ENCODE measurements at regions not wholly inside any gene's neighbourhood (a gene's known extent, or its start where the extent isn't known, plus 50 kb on each side); places are given as distances from the start of the nearest gene placed in this dataset.

DNA sequence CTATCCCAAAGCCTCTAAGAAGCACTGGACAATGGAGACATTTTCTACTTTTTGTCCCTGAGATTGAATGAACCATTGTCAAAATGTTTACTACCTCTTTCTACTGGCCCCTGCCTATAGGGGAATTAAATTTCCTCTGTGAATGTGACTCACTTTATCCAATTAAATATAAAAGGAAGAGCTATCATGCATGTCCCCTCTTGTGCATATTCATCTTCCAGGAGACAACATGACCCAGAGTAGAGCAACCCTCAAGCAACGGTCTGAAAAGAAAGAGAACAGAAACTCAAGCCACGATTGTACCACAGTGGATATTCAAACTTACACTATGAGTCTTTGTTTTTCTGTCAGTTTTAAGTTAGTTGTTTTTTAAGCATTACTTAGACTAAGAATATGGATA lies 938.4 kb upstream of the ATXN7L3B start:
- no peak for TF ChIP-seq HDAC6 (IDR thresholded peaks at IDR 0.05; ENCODE audit: low read depth, low read length)
- no peak for TF ChIP-seq EP300 (IDR thresholded peaks at IDR 0.05; ENCODE audit: borderline replicate concordance in 1 of 2, low read depth in 2 of 2, low read length in 2 of 2)
- TF ChIP-seq, protein P1, sequence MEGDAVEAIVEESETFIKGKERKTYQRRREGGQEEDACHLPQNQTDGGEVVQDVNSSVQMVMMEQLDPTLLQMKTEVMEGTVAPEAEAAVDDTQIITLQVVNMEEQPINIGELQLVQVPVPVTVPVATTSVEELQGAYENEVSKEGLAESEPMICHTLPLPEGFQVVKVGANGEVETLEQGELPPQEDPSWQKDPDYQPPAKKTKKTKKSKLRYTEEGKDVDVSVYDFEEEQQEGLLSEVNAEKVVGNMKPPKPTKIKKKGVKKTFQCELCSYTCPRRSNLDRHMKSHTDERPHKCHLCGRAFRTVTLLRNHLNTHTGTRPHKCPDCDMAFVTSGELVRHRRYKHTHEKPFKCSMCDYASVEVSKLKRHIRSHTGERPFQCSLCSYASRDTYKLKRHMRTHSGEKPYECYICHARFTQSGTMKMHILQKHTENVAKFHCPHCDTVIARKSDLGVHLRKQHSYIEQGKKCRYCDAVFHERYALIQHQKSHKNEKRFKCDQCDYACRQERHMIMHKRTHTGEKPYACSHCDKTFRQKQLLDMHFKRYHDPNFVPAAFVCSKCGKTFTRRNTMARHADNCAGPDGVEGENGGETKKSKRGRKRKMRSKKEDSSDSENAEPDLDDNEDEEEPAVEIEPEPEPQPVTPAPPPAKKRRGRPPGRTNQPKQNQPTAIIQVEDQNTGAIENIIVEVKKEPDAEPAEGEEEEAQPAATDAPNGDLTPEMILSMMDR (IDR thresholded peaks at IDR 0.05; ENCODE audit: control extremely low read depth in 1 of 3, insufficient read depth in 1 of 3, low read depth in 1 of 3, low read length in 3 of 3): no peak
- no peak for TF ChIP-seq RAD21 (IDR thresholded peaks at IDR 0.05 in 1 of 2, conservative IDR thresholded peaks at IDR 0.05 in 1 of 2; ENCODE audit: low read depth in 2 of 2, low read length in 2 of 2)
- Histone ChIP-seq H3K4ac (replicated peaks; ENCODE audit: insufficient read length, low read depth, low read length) (no peak overlapping the region), H3K56ac (replicated peaks; ENCODE audit: insufficient read length, low read depth, low read length) (no peak overlapping the region), H3K27me3 (replicated peaks in 1 of 4; ENCODE audit: control insufficient read depth in 3 of 4, extremely low read depth in 1 of 4, insufficient read depth in 3 of 4, low read length in 3 of 4) (no peaks in the 10 kb centered on the region), H2AFZ (ENCODE audit: low read length) (no peak overlapping the region), H3K79me1 (ENCODE audit: low read depth, low read length) (no peaks in the 10 kb centered on the region), H3K36me3 (ENCODE audit: control insufficient read depth in 2 of 4, insufficient read depth in 4 of 4, low read length in 3 of 4) (no peaks in the 10 kb centered on the region), H3K18ac (ENCODE audit: extremely low read depth, low read length) (no peak overlapping the region), H3K27ac (ENCODE audit: low read depth, low read length) (no peak overlapping the region), H2BK5ac (ENCODE audit: low read depth, low read length) (no peak overlapping the region), H3K9me3 (ENCODE audit: insufficient read depth in 2 of 2, low read depth in 1 of 2, low read length in 1 of 2) (no peaks in the 10 kb centered on the region), H3K9ac (replicated peaks in 1 of 4; ENCODE audit: extremely low read depth in 1 of 4, low read depth in 3 of 4, low read length in 3 of 4) (no peak overlapping the region), H2BK20ac (ENCODE audit: low read length) (no peak overlapping the region), H4K20me1 (replicated peaks in 1 of 2; ENCODE audit: control insufficient read depth in 1 of 2, insufficient read depth in 2 of 2, low read length in 2 of 2) (no peaks in the 10 kb centered on the region), H3K4me1 (replicated peaks in 1 of 4; ENCODE audit: control insufficient read depth in 3 of 4, insufficient read depth in 4 of 4, low read length in 3 of 4) (no peaks in the 10 kb centered on the region; a peak in 1 of 7 replicates), H3K4me2 (ENCODE audit: insufficient read depth in 1 of 2, low read depth in 2 of 2, low read length in 2 of 2) (no peak overlapping the region), H4K8ac (ENCODE audit: extremely low read depth, insufficient read depth, low read length) (no peak overlapping the region), H2BK15ac (ENCODE audit: low read length) (no peak overlapping the region), H3K23me2 (ENCODE audit: low read depth, low read length) (no peaks in the 10 kb centered on the region), H3K14ac (ENCODE audit: insufficient read length) (no peak overlapping the region), H2BK12ac (ENCODE audit: low read depth, low read length) (no peak overlapping the region), H4K91ac (replicated peaks; ENCODE audit: insufficient read length, low read length) (no peak overlapping the region), H2AK5ac (ENCODE audit: low read depth, low read length) (no peak overlapping the region), H3K79me2 (ENCODE audit: control insufficient read depth in 1 of 2, insufficient read depth in 2 of 2, low read length in 2 of 2) (no peaks in the 10 kb centered on the region), H2BK120ac (replicated peaks; ENCODE audit: low read depth, low read length) (no peak overlapping the region), H4K5ac (ENCODE audit: insufficient read length, low read depth, low read length) (no peak overlapping the region), H3K23ac (ENCODE audit: insufficient read length) (no peak overlapping the region), H3K4me3 (ENCODE audit: extremely low read depth in 1 of 4, insufficient read depth in 2 of 4, low read depth in 3 of 4, low read length in 4 of 4) (no peak overlapping the region)
- DNase-seq (ENCODE audit: low read depth in 1 of 2, low spot score in 2 of 2) (no peak), FAIRE-seq (no peak)
- WGBS, 2 experiments (ENCODE audit: extremely low coverage in 1 of 2, insufficient coverage in 1 of 2, insufficient read length in 1 of 2, insufficient replicate concordance in 2 of 2, low coverage in 1 of 2, low lambda C conversion rate in 2 of 2, missing lambda C conversion rate in 1 of 2): 75% methylated on average over 2 of the region's 2 CpGs; no CpG with 5 or more reads in 1 of the 2 experiments
- ChIA-PET POLR2A (ENCODE audit: partially characterized antibody) (no interaction called here), CTCF (ENCODE audit: partially characterized antibody) (no interaction called here)

Data from H1 (cell line).